ENCODE measurements at regions not wholly inside any gene's neighbourhood (a gene's known extent, or its start where the extent isn't known, plus 50 kb on each side); places are given as distances from the start of the nearest gene placed in this dataset.
"Not testable (repeated sequence)": the region's sequence is repeated elsewhere in the genome, so short reads cannot be mapped to it uniquely, and the experiment has no call there.

DNA sequence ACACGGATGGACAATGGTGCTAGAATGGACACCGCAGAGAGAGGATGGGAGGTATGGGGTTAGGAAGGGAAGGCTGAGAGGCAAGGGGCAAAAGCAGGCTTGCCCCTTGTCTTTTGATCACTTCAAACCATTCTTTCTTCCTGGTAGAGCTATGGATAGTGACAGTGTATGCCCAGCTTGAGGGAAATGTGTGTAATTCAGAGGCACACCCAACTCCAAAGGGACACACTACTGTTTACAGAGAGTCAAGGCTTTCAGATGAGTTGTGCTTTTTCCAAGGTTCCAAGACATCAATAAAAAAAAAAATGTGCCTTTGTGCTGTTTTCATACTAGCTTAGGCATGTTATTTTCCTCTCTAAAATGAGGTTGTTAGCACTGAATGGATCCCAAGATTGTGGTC, 185.0 kb downstream of the MCHR2 start:
- DNase-seq: no peak

DNA sequence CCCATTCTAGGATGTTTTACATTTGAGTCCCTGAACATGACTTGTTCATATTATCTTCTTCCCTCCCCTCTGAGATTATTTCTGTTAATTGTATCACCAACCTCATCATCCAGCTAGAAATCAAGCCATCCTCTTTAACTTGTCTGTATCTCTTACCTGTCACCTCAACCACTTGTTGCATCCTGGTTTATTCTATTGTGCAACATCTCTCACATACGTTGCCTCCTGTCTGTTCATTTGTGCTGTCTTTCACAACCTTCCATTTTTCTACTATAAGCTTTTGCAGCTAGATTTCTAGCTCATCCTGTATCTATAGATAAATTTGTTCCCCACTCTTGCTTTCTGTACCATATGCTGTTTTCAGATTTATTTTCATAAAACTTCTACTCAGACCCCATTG, 183.7 kb downstream of the MCHR2 start:
- no peak for DNase-seq

GRCh38 chr6:99810942-99811620, 182.9 kb downstream of the MCHR2 start:
- no peak for DNase-seq

GRCh38 chr6:99811636-99812035, 182.4 kb downstream of the MCHR2 start:
- DNase-seq: no peak

- DNase-seq: no peak
Observed at GRCh38 chr6:99813565-99813964, 180.5 kb downstream of the MCHR2 start.

DNA sequence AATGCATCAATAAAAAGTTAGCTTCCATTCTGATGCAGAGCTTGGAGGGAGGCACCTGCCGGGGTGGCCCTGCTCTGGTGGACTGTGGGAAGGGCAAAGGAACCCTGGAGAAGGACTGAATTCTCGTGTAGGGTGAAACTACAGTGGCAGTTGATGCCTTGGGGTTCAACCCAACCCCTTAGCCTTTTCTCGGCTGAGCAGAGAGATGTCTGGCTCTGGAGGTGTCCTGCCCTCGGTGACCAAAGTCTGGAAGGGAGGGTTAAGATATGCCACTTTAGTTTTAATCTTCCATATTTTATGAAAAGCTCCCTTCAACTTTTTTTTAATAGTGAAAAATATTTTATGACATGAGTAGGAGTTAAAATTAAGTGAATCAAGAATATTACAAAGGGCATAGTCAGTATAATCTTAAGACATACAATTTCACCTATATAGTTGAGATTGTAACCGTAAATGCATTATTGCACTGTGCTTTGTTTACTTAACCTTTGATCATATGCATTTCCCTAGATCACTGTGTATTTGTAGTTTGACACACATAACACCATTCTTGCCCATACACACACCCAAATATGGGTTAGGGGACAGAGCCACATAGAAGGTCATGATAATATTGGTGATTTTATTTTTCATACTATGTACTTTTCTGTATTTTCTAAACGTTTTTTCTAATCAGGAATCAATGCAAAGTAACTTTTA, 179.6 kb downstream of the MCHR2 start:
- no peak for DNase-seq

GRCh38 chr6:99816795-99817194, 177.2 kb downstream of the MCHR2 start:
- DNase-seq: no peak

- no peak for DNase-seq
Observed at GRCh38 chr6:99818161-99818560, 175.9 kb downstream of the MCHR2 start.

- no peak for DNase-seq
Observed at GRCh38 chr6:99819853-99820252, 174.2 kb downstream of the MCHR2 start.

DNA sequence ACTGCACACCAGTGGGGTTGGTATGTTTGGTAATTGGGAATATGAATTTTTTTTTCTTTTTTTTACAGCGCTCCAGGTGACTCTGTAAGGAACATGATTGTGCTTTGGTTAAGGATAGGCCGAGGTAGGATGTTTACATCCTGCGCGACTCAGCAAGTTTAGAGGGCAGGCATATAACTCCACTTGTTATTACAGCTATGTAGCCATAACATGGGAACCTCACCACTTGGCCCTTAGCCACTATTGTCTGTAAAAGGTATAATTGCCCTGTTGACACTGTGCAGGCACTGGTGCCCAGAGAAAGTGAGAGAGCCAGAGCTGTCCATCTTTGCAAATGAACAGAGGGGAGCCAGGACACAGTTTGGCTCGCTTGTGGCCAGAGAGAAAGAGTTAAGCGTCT, 172.9 kb downstream of the MCHR2 start:
- DNase-seq: no peak

GRCh38 chr6:99822741-99823512, 171.1 kb downstream of the MCHR2 start:
- peak; percentile 3 to 42 for DNase-seq

- DNase-seq: not testable (repeated sequence)
Observed at GRCh38 chr6:99823513-99824235, 170.3 kb downstream of the MCHR2 start.

DNA sequence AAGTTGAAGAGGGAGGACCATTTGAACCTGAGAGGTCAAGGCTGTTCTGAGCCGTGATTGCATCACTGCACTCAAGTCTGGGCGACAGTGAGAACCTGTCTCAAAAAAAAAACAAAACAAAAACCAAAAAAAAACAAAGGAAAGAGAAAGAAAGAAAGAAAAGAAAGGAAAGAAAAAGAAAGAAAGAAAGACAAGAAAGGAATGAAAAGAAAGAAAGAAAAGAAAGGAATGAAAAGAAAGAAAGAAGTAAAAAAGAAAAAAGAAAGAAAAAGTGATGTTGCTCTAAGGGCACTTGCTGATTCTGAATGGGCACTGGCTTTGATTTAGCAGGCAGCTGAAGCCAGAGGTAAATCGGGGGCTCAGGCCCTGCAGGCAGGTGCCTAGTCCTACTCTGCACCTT, 161.0 kb downstream of the MCHR2 start:
- DNase-seq: no peak

DNA sequence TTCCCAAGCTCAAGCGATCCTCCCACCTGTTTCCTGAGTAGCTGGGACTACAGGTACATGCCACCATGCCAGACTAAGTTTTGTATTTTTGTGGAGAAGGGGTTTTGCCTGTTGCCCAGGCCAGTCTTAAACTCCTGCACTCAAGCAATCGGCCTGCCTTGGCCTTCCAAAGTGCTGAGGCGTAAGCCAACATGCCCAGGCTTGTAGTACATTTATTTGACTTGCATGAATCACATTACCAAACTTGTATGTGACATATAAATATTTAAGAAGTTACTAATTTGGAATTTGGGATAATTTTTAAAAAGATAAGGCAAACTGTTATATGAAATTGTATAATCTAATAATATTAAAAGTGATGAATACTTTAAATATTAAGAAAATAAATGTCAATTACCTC, 157.6 kb downstream of the MCHR2 start:
- DNase-seq: no peak

DNA sequence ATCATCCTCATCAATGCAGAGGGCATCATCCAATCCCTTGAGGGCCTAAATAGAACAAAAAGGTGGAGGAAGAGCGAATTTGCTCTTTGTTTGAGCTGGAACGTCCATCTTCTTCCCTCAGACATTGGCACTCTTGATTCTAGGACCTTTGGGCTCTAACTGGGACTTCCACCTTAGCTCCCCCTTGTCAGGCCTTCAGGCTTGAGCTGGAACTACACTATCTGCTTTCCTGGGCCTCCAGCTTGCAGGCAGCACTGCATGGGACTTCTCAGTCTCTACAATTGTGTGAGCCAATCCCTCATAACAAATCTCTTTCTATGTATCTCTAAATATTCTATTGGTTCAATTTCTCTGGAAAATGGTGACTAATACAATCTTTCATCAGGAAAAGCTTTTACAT, 155.4 kb downstream of the MCHR2 start:
- no peak for DNase-seq

DNA sequence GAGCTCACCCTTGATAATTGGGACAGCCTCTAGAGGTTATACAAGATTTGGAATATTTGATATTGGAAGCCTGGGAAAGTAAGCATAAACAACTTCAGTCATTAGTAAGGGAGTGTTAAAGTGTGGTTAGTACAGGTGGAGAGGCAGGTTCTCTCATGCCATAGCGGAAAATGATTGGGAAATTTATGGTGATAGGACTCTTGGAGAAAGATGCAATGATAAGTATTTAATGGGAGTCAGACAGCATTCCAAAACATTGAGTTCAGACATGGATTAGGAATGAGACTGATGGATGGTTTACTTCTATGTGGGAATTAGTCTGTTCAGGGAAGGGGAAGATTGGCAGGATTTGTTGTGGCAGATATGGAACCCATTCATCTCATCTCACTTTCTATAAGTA, 152.7 kb downstream of the MCHR2 start:
- DNase-seq: no peak

DNA sequence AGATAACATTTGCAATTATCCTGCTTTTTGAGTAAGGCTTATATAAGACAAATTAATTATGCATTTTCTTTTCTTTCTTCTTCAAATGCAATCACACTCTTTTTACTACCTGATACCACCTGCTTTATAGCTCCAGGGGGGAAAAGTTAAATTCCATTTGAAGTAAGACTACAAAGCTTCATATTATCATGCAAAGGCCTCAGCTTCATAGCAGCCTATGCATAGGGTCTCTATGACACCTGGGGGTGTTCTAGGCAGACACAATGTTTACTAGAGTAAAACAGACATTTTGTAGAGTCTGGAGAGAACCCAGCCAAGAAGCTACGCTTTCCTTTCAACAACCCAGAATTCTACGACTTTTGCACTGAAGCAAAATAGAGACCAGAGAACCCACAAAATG, 148.0 kb downstream of the MCHR2 start:
- no peak for DNase-seq

DNA sequence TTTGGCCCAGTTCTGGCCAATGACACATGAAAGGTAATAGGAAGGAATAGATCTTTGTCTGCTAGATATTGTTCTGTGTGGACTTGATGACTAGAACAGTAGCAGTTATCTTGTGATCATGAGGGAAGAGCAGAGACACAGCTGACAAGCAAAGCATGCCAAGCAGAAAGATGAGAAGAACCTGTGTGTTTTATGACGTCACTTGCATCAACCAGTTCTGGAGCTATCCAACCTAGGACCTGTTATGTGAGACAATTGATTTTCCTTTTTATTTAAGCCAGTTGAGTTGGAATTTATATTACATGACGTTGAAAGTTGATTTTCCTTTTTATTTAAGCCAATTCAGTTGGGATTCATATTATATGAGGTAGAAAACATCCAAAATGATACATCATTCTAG, 143.2 kb downstream of the MCHR2 start:
- no peak for DNase-seq

DNA sequence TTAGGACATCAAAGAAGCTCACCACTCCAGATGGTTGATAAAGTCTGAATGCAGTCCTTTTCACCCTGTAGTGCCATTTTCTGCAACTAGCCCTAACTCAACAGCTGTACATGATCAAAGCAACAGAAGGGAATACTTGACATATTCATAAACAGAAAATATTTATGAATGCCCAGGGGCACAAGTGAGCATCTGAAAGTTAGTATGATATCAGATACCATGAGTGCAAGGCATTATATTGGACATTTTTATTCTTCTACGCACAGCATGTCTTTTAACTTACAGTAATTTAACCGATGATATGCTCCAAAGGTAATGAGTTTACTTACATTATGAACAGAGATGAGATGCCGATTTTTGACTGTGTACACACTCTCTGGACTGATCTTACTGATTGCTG, 142.0 kb downstream of the MCHR2 start:
- no peak for DNase-seq

DNA sequence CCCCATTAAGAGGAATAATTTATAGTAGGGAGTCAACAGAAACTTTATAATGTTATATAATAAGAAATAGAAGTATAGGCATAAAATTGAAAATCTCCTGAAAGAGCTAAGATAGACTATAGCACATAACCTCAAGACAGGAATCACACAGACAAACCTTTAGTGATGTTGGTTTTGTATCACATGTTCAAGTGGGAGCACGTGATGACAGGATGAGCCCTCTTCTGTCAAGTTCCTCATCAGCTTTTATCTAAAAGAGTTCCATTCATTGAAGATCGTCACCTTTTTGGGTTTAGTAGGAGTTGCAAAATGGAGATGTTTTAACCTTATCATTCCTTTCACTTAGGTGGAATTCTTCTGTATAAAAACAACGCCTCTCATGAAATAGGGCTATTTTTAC, 127.0 kb downstream of the MCHR2 start:
- no peak for DNase-seq

DNA sequence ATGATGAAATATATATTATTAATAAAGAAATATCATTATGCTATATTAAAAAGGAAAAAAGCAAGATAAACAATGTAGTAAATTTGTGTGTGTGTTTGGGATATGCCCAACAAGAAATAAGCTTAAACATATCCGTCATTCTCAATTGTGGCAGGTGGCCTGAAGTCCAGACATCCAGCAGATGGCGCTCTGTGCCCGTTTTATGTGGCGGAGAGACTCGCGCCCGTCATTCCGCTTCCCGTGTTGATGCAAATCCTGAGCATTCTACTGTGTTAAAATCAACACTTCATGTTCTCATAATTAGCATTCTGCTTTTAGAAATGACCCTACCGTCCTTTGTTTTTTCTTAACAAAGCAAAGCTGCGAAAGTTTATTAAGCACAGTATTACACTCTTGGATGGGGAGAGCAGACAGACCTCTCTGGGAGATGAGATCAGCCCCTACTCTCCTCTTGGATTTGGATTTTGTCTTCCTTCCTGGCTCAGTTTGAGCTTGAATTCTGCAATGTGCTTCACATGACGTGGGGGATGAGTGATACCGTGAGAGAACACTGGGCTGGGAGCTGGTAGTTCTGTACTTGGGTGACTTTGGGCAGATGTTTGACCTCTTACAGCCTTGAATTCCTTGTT, 125.8 kb downstream of the MCHR2 start:
- DNase-seq: peak in 1 of 2 experiments; percentile 67

Measured in SW 1271 (cell line).